ENCODE measurements at regions not wholly inside any gene's neighbourhood (a gene's known extent, or its start where the extent isn't known, plus 50 kb on each side); places are given as distances from the start of the nearest gene placed in this dataset.
"Not testable (repeated sequence)": the region's sequence is repeated elsewhere in the genome, so short reads cannot be mapped to it uniquely, and the experiment has no call there.

DNA sequence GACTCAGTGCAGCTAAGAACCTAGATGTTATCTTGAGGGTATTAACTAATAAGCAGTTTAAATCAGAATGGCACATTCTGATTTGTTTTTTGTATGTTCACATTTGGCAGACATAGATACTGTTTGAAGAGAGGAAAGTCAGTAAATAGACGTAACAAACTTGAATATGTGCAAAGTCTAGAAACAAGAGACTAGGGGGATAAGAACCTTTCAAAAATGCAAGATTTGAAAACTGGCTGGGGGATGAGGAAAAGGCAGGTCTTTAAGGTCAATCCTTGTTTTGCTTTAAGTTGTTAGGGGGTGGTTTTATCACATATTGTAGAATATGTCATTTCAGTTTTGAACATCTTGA is 136.5 kb downstream of the ZNF92 start:
- DNase-seq (ENCODE audit: low spot score) = not testable (repeated sequence)

DNA sequence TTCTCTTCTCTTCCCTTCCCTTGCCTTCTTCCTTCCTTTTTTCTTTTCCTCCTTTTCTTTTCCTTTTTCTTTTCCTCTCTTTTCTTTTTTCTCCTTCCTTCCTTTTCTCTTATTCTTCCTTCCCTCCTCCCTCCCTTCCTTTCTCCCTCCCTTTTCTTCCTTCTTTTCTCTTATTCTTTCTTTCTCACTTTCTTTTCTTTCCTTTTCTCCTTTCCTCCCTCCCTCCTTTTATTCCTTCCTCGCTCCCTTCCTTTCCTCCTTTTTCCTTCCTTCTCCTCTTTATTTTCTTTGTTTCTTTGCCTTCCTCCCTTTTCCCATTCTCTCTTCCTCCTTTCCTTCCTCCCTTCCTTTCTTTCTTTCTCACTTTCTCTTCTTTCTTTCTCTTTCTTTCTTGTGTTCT is 146.1 kb downstream of the ZNF92 start:
- not testable (repeated sequence) for DNase-seq (ENCODE audit: low spot score)

DNA sequence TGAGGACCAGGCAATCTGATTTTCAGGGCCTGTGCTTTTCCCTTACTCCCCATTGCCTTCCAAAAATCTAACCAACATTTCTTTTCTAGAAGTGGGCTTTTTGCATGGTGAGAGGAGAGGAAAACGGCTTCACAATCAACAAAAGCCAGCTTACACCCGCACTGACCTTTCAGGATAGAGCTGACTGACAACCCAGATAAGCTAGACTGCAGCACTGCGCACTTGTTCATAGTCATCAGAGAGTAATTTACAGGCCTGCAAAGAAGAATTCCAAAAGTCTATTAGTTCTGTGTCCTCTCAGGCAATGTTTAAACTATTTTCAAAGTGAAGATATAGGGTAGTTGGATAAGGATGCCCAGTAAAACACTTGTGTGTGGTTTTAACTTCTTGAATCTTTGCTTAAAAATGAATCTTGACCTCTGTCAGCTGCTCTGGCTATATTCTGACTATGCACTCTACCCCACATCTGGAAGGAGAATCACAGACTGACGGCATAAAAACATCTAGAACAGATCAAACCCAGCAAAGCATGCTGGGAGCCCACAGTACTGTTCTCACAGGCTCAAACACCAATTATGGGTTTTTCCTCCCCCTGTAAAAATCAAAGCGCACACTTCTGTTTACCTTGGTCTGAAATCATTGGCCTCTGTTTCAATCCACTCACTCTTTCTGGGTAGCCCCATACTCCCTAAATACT is 172.0 kb downstream of the ZNF92 start:
- DNase-seq (ENCODE audit: low spot score) = not testable (repeated sequence)

DNA sequence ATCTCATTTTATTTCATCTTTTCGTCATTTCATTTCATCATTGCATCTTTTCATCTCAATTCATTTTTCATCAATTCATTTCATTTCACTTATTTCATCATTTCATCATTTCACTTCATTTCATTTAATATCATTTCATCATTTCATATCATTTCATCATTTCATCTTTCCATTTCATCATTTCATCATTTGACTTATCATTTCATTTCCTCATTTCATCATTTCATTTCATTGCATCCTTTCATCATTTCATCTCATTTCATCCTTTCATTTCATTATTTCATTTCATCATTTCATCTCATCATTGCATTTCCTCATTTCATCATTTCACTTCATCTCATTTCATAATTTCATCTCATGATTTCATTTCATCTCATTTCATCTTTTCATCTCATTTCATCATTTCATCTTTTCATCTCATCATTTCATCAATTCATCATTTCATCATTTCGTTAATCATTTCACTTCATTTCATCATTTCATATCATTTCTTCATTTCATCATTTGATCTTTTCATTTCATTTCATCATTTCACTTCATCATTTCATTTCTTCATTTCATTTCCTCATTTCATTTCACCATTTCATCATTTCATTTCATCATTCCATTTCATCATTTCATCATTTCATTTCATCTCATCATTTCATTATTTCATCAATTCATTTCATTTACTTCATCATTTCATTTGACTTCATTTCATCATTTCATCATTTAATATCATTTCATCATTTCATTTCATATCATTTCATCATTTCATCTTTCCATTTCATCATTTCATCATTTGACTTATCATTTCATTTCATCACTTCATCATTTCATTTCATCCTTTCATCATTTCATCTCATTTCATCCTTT is 176.2 kb downstream of the ZNF92 start:
- DNase-seq (ENCODE audit: low spot score) = not testable (repeated sequence)

- not testable (repeated sequence) for DNase-seq (ENCODE audit: low spot score)
Measured at GRCh38 chr7:65550444-65550809, 176.8 kb downstream of the ZNF92 start.

DNA sequence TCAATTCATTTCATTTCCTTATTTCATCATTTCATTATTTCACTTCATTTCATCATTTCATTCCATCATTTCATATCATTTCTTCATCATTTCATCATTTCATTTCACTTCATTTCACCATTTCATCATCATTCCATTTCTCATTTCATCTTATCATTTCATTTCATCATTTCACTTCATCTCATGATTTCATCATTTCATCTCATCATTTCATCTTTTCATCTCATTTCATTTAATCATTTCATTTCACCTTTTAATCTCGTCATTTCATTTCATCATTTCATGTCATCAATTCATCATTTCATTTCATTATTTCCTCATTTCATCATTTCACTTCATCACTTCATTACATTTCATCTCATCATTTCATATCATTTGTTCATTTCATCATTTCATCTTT is 177.4 kb downstream of the ZNF92 start:
- not testable (repeated sequence) for DNase-seq (ENCODE audit: low spot score)

DNA sequence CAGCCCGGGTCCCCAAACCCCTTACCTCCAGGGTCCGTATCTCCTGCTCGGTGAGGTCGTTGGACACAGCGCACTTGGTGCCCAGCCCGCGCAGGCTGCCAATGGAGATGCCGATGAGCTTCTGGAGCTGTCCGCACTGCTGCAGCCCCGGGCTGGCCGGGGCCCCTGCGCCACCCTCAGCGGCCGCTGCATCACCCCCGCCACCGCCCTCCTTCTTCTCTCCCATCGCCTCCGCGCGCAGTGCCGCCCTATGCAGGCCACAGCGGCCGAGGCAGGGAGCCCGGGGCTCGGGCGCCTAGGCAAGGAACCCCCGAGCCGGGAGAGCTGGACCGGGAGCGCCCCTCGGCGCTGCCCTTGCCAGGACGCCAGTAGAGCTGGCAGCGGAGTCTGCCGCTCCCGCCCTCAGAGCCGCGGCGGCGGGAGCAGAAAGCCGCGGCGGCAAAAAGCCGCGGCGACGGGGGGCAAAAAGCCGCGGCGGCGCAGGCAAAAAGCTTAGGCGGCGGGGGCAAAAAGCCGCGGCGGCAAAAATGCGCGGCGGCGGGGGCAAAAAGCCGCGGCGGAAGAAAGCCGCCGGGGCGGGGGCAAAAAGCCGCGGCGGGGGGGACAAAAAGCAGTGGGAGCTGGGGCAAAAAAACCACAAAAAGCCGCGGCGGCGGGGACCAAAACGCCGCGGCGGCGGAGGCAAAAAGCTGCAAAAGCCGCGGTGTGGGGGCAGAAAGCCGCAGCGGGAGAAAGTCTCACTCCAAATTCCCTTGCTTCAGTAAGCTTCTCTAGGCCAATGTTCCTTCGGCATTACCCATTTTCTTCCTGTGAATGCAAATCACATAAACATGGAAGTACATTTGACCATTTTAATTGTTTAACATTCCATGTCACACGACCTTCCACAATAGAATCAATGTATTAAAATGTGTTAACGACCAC is 181.2 kb downstream of the ZNF92 start:
- not testable (repeated sequence) for DNase-seq (ENCODE audit: low spot score)

DNA sequence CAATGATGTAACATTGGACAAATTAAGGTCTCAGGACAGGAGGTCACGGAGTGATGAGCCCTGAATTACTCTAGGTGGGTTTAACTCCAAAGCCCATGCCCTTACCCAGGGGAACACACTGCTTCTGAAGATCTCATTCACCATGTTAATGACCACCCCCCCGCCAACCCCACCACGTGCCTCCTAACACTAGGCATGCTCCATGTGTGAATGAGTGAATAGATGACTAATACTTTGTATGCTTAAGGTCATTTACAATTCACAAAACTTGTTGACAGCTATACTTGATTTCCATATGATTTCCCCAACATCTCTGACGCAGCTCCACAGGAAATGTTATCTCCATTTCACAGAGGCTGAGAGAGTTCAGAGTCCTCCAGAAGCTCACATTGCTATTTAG is 184.9 kb downstream of the ZNF92 start:
- not testable (repeated sequence) for DNase-seq (ENCODE audit: low spot score)

DNA sequence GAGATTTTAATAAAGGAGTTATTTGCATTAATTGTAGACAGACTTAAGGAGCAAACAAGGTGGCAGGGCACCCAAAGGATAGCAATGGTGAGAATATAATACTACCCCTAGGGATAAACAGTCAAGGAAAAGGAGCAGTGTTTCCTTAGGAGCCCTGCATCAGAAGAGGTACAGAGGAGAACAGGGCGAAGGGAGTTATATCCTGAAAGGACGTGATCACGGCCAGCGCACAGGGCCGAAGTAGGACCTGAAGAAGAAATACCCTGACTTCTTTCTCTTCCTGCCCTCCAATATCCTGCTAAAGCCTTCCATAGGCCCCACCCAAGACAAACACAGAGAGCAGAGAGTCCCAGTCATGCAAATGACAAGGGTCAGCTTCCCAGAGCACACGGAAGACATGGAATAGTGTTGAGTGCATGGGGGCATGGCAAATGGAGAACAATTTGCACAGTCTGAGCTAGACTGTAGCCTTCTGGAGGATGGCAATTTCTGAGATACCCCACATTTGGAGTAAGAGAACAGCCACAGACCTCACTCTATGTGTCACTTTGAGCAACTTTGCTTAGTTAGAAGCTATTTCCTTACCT is 188.2 kb downstream of the ZNF92 start:
- DNase-seq (ENCODE audit: low spot score) = not testable (repeated sequence)

DNA sequence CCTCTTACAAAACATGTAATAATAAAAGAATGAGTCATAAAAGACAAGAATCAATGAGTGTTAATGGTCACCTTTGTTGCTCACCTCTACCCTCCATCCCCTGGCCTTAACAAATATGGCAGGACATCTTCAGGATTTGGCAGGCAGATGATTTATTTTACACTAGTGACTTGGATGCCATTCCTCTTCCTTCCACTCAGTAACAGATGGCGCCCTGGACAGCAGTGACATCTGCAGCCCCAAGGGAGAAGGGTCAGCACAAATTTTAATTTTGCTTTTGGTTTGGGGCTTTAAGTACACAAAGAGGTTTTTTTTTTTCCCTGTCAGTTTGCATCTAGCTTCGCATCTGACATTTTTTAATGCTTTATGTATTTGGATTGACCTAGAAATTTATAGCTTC is 188.9 kb downstream of the ZNF92 start:
- not testable (repeated sequence) for DNase-seq (ENCODE audit: low spot score)

DNA sequence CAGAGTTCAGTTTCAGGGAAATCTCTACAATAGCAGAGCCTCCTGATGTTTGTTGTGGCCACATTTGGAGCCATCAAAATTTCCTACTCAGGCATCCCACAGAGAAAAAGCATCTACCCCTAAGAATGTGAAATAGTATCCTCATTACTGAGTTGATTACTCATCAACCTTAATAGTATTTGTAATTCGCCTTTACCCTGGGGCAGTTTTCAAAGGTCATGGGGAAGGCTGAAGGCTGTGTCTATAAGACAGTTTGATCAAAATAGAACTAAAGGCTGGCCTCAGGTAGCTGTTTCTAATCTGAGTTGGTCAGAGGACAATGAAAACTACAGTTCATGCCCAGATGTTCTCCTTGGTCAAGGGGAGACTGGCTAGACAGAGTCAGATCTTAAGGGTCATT is 189.7 kb downstream of the ZNF92 start:
- not testable (repeated sequence) for DNase-seq (ENCODE audit: low spot score)

- DNase-seq (ENCODE audit: low spot score) = not testable (repeated sequence)
Measured at GRCh38 chr7:65568226-65568625, 194.6 kb downstream of the ZNF92 start.

DNA sequence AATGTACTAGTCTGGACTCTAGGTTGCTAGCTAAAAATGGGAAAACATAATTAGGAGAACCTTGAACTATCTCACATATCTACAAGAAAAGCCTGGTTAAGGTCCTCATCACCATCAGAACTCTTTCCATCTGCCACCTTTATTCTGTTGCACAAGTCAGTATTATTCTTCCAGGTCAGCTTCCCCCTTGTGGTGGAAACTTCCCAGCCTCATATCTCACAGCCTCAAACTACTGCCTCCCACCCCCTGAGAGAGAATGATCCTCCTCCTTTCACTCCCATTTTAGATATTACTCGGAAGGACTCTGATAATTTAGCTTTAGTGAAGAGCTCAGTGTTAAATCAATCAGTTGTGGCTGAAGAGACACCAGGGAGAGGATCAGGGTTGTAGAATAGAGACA is 197.3 kb downstream of the ZNF92 start:
- DNase-seq (ENCODE audit: low spot score) = not testable (repeated sequence)

- DNase-seq (ENCODE audit: low spot score) = not testable (repeated sequence)
Measured at GRCh38 chr7:65572581-65572980, 198.9 kb downstream of the ZNF92 start.

DNA sequence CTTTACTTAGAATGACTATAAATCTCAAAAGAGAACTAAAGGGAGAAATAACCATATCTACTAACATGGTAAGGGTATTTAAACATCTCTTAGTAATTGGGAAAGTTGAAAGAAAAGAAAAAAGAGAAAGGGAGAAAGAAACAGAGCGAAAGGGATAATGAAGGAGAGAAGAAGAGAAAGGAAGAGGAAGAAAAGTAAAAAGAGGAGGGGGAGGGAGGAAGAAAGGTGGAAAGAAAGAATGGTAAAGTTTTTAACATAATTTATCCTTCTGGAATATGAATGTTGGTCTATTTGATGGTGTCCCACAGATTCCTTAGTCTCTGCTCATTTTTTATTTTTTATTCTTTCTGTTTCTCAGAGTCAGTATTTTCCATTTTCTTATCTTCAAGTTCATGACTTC is 202.7 kb downstream of the ZNF92 start:
- DNase-seq (ENCODE audit: low spot score) = not testable (repeated sequence)

GRCh38 chr7:65582518-65583119 is 209.0 kb downstream of the ZNF92 start:
- not testable (repeated sequence) for DNase-seq (ENCODE audit: low spot score)

GRCh38 chr7:65602495-65602894 is 228.8 kb downstream of the ZNF92 start:
- not testable (repeated sequence) for DNase-seq (ENCODE audit: low spot score)

DNA sequence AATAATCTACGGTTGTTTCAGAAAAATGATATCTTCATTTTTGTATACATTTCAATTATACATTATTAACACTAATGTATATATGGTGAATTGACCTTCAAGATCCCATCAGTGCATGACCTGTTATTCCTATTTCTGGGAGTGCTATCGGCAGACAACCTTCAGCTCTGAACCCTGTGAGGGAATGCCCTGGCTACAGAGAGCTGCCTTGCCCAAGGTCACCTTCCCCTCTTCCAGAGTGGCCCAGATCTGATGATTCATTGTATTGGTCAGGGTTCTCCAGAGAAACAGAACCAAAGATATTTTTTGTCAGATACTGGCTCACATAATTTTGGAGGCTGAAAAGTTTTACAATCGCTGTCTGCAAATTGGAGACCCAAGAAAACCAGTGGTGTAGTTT is 235.5 kb downstream of the ZNF92 start:
- no peak for DNase-seq (ENCODE audit: low spot score)

DNA sequence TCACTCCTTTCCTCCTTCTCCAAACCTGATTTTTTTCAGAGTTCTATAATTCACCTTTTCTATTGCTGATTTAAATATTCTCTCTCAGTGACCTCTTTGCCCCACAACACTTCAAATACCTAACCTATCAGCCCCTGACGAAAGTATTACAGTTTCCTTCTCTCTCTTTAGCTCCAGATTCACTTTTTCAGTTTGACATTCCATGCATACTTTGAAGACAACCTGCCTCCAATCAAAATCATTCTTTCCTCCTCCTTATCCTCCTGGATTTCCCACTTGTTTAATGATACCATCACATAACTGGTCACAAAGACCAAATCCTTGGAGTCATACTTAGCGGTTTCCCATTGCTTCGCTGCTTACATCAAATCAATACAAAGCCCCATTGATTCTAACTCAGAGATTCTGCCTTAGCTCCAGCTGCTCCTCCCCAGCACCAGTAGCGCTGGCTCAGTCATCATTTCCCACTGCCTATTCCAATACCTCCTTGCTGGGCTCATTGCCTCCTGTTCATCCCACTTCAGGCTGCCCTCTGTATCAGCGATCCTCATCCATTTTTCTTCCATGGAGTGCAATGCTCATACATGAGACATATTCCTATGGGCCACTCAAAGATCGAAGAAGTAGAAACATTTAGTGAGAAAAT is 240.1 kb downstream of the ZNF92 start:
- not testable (repeated sequence) for DNase-seq (ENCODE audit: low spot score)

- not testable (repeated sequence) for DNase-seq (ENCODE audit: low spot score)
Measured at GRCh38 chr7:65616111-65616510, 242.5 kb downstream of the ZNF92 start.

GRCh38 chr7:65620216-65620615 is 246.6 kb downstream of the ZNF92 start:
- DNase-seq (ENCODE audit: low spot score) = not testable (repeated sequence)
